GM23338 (cell line): ENCODE measurements at regions not wholly inside any gene's neighbourhood (a gene's known extent, or its start where the extent isn't known, plus 50 kb on each side); places are given as distances from the start of the nearest gene placed in this dataset.
"Not testable (repeated sequence)": the region's sequence is repeated elsewhere in the genome, so short reads cannot be mapped to it uniquely, and the experiment has no call there.

Experiments used
- ATAC-seq: fragments of 200-7000 bp; cut with Tn5 transposase; 3 replicates; pipeline ENCODE4 v1.9.1; 2020
- DNase-seq: peaks from one replicate; pipeline ENCODE4 v3.0.0-alpha.2; 2015; ENCODE audit warnings: low spot score
- H2AFZ ChIP-seq: fragments of 200-600 bp; sonication (generic); 2 replicates; pipeline ENCODE4 v1.8.0; 2016; ENCODE audit warnings: antibody characterized with exemption, mild to moderate bottlenecking, moderate library complexity
- H3F3A ChIP-seq: fragments of 200-600 bp; sonication (generic); replicated peaks from 2 replicates; pipeline ENCODE4 v1.8.0; 2017; ENCODE audit warnings: antibody characterized with exemption, mixed run types, low read depth
- H3K27ac ChIP-seq: fragments of 200-600 bp; sonication (generic); 2 replicates; pipeline ENCODE4 v1.6.1; 2016; ENCODE audit warnings: low read depth
- H3K27me3 ChIP-seq: fragments of 200-600 bp; sonication (generic); 2 replicates; pipeline ENCODE4 v1.8.0; 2016; ENCODE audit warnings: mild to moderate bottlenecking, mixed run types, moderate library complexity; ENCODE audit not compliant: insufficient read depth
- H3K36me3 ChIP-seq: fragments of 200-600 bp; sonication (generic); 2 replicates; pipeline ENCODE4 v1.8.0; 2016; ENCODE audit warnings: mild to moderate bottlenecking; ENCODE audit not compliant: insufficient read depth
- H3K4me1 ChIP-seq: fragments of 200-600 bp; sonication (generic); 2 replicates; pipeline ENCODE4 v1.8.0; 2016; ENCODE audit warnings: mild to moderate bottlenecking, moderate library complexity; ENCODE audit not compliant: insufficient read depth
- H3K4me2 ChIP-seq: fragments of 200-600 bp; sonication (generic); 2 replicates; pipeline ENCODE4 v1.7.1; 2017; ENCODE audit warnings: mixed run types
- H3K4me3 ChIP-seq: fragments of 200-600 bp; sonication (generic); 2 replicates; pipeline ENCODE4 v1.6.1; 2016; ENCODE audit warnings: mixed run types
- H3K79me2 ChIP-seq: fragments of 200-600 bp; sonication (generic); replicated peaks from 2 replicates; pipeline ENCODE4 v1.8.0; 2017; ENCODE audit warnings: mild to moderate bottlenecking; ENCODE audit not compliant: insufficient read depth
- H3K9me2 ChIP-seq: fragments of 200-600 bp; sonication (generic); 2 replicates; pipeline ENCODE4 v1.8.0; 2017; ENCODE audit not compliant: insufficient read depth
- H4K20me1 ChIP-seq: fragments of 200-600 bp; sonication (generic); replicated peaks from 2 replicates; pipeline ENCODE4 v1.8.0; 2017; ENCODE audit warnings: mild to moderate bottlenecking; ENCODE audit not compliant: insufficient read depth
- H3K27ac Mint-ChIP-seq: 2 replicates; pipeline ENCODE4 v1.8.0; 2020; ENCODE audit warnings: inconsistent platforms, mild to moderate bottlenecking, moderate library complexity, mixed read lengths
- H3K27me3 Mint-ChIP-seq: 3 replicates; pipeline ENCODE4 v1.8.0; 2022; ENCODE audit warnings: low read depth, mild to moderate bottlenecking, moderate library complexity, mixed read lengths, inconsistent platforms; ENCODE audit not compliant: insufficient read depth, poor library complexity
- H3K36me3 Mint-ChIP-seq: 3 replicates; pipeline ENCODE4 v1.8.0; 2021; ENCODE audit warnings: low read depth, mild to moderate bottlenecking, inconsistent platforms, moderate library complexity, mixed read lengths
- H3K4me1 Mint-ChIP-seq: 3 replicates; pipeline ENCODE4 v1.8.0; 2020; ENCODE audit warnings: mild to moderate bottlenecking, inconsistent platforms, mixed read lengths
- H3K4me3 Mint-ChIP-seq: 3 replicates; pipeline ENCODE4 v1.8.0; 2021; ENCODE audit warnings: moderate library complexity, mild to moderate bottlenecking, inconsistent platforms, mixed read lengths
- H3K9me3 Mint-ChIP-seq: 3 replicates; pipeline ENCODE4 v1.8.0; 2020; ENCODE audit warnings: moderate library complexity, mild to moderate bottlenecking, inconsistent platforms, mixed read lengths
- CREB1 ChIP-seq: fragments of 250-450 bp; sonication (Bioruptor Pico); IDR thresholded peaks from 2 replicates; pipeline ENCODE4 v1.5.0; 2020; ENCODE audit warnings: low read depth, mild to moderate bottlenecking, moderate library complexity
- JUNB ChIP-seq: IDR thresholded peaks from one replicate; pipeline ENCODE4 v1.6.1; 2016; ENCODE audit warnings: antibody characterized with exemption; ENCODE audit not compliant: unreplicated experiment
- POLR2AphosphoS5 ChIP-seq: IDR thresholded peaks from 2 replicates; pipeline ENCODE4 v1.6.1; 2016; ENCODE audit warnings: antibody characterized with exemption, low read depth
- ZNF114 ChIP-seq: fragments of 250-450 bp; sonication (Bioruptor Pico); IDR thresholded peaks from 2 replicates; pipeline ENCODE4 v1.5.0; 2020; ENCODE audit warnings: mild to moderate bottlenecking, moderate library complexity
- ZNF331 ChIP-seq: fragments of 250-450 bp; sonication (Bioruptor Pico); IDR thresholded peaks from 2 replicates; pipeline ENCODE4 v1.5.0; 2020; ENCODE audit warnings: low read depth, mild to moderate bottlenecking, moderate library complexity
- TF ChIP-seq, protein P1 (sequence below): fragments of 250-450 bp; sonication (Bioruptor Pico); IDR thresholded peaks from 2 replicates; pipeline ENCODE4 v1.5.0; 2020; ENCODE audit warnings: mild to moderate bottlenecking, moderate library complexity
- TF ChIP-seq, protein P2 (sequence below): IDR thresholded peaks from 2 replicates; pipeline ENCODE4 v1.6.1; 2016; ENCODE audit warnings: antibody characterized with exemption
- TF ChIP-seq, protein P3 (sequence below), 2 experiments: fragments of 200-600 bp in 1 of 2; sonication (generic) in 1 of 2; conservative IDR thresholded peaks; 2 replicates each; pipeline versions ENCODE4 v1.5.1 to v1.6.1; 2016 to 2017; ENCODE audit warnings: antibody characterized with exemption in 2 of 2, low read depth in 2 of 2, mild to moderate bottlenecking in 2 of 2, moderate library complexity in 1 of 2

DNA sequence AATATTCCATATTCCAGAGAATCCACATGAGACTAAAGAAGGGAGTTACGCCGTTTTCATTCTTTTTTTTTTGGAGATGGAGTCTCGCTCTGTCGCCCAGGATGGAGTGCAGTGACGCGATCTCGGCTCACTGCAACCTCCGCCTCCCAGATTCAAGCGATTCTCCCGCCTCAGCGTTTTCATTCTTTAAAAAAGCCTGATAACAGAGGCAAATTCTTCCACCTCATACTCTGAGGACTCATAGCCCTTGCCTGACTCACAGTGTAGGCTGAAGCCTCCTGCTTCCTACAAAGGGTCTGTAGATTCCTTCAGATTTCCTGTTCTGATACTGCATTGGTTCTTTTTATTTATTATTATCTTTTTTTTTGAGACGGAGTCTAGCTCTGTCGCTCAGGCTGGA is 210.5 kb downstream of the SH3BGRL start:
- Histone ChIP-seq H2AFZ (no peak overlapping the region), H3K4me1 (no peaks in the 10 kb centered on the region), H3K79me2 (no peaks in the 10 kb centered on the region), H3K27me3 (no peaks in the 10 kb centered on the region), H3K36me3 (no peaks in the 10 kb centered on the region), H3K27ac (no peak overlapping the region), H3F3A (no peaks in the 10 kb centered on the region), H4K20me1 (no peaks in the 10 kb centered on the region), H3K4me3 (no peak overlapping the region), H3K9me2 (no peaks in the 10 kb centered on the region), H3K4me2 (no peak overlapping the region)
- H3K27me3 Mint-ChIP-seq, result no peaks in the 10 kb centered on the region
- H3K9me3 Mint-ChIP-seq, result no peaks in the 10 kb centered on the region
- no peak overlapping the region for H3K27ac Mint-ChIP-seq
- DNase-seq (no peak), ATAC-seq (no peak)
- H3K4me3 Mint-ChIP-seq, result no peak overlapping the region
- no peaks in the 10 kb centered on the region for H3K4me1 Mint-ChIP-seq
- TF ChIP-seq JUNB (no peak), POLR2AphosphoS5 (no peak)
- no peaks in the 10 kb centered on the region for H3K36me3 Mint-ChIP-seq

DNA sequence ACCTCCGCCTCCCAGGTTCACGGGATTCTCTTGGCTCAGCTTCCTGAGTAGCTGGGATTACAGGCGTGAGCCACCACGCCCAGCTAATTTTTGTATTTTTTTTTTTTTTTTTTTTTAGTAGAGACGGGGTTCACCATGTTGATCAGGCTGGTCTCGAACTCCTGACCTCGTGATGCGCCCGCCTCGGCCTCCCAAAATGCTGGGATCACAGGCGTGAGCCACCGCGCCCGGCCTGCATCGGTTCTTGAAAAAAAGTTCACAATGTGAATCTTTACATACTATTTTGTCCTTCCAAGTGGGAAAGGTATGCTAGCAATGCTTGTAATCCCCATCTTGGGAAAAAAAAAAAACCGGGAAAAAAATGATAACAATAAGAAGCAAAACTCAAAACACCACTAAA is 211.0 kb downstream of the SH3BGRL start:
- ATAC-seq, H3K27me3 Mint-ChIP-seq, H3K36me3 ChIP-seq, H3K4me3 Mint-ChIP-seq, H3K4me1 Mint-ChIP-seq, H3K9me3 Mint-ChIP-seq, H3K4me3 ChIP-seq, H3K4me2 ChIP-seq, H3K27ac ChIP-seq, H3K27ac Mint-ChIP-seq, H3F3A ChIP-seq, H4K20me1 ChIP-seq, H3K4me1 ChIP-seq, H3K36me3 Mint-ChIP-seq, H3K27me3 ChIP-seq, H2AFZ ChIP-seq, H3K9me2 ChIP-seq, H3K79me2 ChIP-seq: not testable (repeated sequence)
- peak; percentile 0 for DNase-seq

DNA sequence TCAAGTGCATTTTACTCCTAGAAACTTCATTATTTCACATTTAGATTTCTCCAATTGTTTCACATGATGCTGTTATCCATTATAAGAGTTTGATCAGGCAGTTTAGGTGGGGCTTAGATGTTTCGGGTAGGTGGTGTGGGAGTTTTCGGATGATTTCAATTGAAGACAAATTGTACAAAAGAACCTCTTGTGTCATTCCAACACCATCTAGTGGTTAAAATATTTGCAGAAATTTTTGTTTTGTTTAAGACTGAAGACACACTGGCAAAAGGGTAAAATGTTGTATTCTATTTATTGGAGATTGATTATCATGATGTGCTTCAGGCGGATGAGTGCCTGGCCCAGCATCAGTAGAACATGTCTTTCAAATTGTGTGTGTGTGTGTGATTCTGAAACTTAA is 212.7 kb downstream of the SH3BGRL start:
- Histone ChIP-seq H4K20me1 (no peaks in the 10 kb centered on the region), H2AFZ (no peak overlapping the region), H3K4me2 (no peak overlapping the region), H3K4me1 (no peaks in the 10 kb centered on the region), H3K27ac (no peak overlapping the region), H3F3A (no peaks in the 10 kb centered on the region), H3K27me3 (no peaks in the 10 kb centered on the region), H3K36me3 (no peaks in the 10 kb centered on the region), H3K79me2 (no peaks in the 10 kb centered on the region), H3K4me3 (no peak overlapping the region), H3K9me2 (no peaks in the 10 kb centered on the region)
- H3K4me3 Mint-ChIP-seq, result no peak overlapping the region
- H3K9me3 Mint-ChIP-seq, result no peaks in the 10 kb centered on the region
- ATAC-seq, result no peak
- H3K27ac Mint-ChIP-seq, result no peak overlapping the region
- DNase-seq, result no peak
- no peaks in the 10 kb centered on the region for H3K27me3 Mint-ChIP-seq
- no peaks in the 10 kb centered on the region for H3K36me3 Mint-ChIP-seq
- no peaks in the 10 kb centered on the region for H3K4me1 Mint-ChIP-seq
- TF ChIP-seq, protein P1, sequence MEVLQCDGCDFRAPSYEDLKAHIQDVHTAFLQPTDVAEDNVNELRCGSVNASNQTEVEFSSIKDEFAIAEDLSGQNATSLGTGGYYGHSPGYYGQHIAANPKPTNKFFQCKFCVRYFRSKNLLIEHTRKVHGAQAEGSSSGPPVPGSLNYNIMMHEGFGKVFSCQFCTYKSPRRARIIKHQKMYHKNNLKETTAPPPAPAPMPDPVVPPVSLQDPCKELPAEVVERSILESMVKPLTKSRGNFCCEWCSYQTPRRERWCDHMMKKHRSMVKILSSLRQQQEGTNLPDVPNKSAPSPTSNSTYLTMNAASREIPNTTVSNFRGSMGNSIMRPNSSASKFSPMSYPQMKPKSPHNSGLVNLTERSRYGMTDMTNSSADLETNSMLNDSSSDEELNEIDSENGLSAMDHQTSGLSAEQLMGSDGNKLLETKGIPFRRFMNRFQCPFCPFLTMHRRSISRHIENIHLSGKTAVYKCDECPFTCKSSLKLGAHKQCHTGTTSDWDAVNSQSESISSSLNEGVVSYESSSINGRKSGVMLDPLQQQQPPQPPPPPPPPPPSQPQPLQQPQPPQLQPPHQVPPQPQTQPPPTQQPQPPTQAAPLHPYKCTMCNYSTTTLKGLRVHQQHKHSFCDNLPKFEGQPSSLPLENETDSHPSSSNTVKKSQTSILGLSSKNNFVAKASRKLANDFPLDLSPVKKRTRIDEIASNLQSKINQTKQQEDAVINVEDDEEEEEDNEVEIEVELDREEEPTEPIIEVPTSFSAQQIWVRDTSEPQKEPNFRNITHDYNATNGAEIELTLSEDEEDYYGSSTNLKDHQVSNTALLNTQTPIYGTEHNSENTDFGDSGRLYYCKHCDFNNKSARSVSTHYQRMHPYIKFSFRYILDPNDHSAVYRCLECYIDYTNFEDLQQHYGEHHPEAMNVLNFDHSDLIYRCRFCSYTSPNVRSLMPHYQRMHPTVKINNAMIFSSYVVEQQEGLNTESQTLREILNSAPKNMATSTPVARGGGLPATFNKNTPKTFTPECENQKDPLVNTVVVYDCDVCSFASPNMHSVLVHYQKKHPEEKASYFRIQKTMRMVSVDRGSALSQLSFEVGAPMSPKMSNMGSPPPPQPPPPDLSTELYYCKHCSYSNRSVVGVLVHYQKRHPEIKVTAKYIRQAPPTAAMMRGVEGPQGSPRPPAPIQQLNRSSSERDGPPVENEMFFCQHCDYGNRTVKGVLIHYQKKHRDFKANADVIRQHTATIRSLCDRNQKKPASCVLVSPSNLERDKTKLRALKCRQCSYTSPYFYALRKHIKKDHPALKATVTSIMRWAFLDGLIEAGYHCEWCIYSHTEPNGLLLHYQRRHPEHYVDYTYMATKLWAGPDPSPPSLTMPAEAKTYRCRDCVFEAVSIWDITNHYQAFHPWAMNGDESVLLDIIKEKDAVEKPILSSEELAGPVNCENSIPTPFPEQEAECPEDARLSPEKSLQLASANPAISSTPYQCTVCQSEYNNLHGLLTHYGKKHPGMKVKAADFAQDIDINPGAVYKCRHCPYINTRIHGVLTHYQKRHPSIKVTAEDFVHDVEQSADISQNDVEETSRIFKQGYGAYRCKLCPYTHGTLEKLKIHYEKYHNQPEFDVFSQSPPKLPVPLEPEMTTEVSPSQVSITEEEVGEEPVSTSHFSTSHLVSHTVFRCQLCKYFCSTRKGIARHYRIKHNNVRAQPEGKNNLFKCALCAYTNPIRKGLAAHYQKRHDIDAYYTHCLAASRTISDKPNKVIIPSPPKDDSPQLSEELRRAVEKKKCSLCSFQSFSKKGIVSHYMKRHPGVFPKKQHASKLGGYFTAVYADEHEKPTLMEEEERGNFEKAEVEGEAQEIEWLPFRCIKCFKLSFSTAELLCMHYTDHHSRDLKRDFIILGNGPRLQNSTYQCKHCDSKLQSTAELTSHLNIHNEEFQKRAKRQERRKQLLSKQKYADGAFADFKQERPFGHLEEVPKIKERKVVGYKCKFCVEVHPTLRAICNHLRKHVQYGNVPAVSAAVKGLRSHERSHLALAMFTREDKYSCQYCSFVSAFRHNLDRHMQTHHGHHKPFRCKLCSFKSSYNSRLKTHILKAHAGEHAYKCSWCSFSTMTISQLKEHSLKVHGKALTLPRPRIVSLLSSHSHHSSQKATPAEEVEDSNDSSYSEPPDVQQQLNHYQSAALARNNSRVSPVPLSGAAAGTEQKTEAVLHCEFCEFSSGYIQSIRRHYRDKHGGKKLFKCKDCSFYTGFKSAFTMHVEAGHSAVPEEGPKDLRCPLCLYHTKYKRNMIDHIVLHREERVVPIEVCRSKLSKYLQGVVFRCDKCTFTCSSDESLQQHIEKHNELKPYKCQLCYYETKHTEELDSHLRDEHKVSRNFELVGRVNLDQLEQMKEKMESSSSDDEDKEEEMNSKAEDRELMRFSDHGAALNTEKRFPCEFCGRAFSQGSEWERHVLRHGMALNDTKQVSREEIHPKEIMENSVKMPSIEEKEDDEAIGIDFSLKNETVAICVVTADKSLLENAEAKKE (CRISPR knock-in tag), result no peak
- TF ChIP-seq ZNF331 (no peak), CREB1 (no peak), POLR2AphosphoS5 (no peak), ZNF114 (CRISPR knock-in tag) (no peak), JUNB (no peak)
- TF ChIP-seq, protein P2, sequence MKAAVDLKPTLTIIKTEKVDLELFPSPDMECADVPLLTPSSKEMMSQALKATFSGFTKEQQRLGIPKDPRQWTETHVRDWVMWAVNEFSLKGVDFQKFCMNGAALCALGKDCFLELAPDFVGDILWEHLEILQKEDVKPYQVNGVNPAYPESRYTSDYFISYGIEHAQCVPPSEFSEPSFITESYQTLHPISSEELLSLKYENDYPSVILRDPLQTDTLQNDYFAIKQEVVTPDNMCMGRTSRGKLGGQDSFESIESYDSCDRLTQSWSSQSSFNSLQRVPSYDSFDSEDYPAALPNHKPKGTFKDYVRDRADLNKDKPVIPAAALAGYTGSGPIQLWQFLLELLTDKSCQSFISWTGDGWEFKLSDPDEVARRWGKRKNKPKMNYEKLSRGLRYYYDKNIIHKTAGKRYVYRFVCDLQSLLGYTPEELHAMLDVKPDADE, result no peak
- TF ChIP-seq, protein P3, sequence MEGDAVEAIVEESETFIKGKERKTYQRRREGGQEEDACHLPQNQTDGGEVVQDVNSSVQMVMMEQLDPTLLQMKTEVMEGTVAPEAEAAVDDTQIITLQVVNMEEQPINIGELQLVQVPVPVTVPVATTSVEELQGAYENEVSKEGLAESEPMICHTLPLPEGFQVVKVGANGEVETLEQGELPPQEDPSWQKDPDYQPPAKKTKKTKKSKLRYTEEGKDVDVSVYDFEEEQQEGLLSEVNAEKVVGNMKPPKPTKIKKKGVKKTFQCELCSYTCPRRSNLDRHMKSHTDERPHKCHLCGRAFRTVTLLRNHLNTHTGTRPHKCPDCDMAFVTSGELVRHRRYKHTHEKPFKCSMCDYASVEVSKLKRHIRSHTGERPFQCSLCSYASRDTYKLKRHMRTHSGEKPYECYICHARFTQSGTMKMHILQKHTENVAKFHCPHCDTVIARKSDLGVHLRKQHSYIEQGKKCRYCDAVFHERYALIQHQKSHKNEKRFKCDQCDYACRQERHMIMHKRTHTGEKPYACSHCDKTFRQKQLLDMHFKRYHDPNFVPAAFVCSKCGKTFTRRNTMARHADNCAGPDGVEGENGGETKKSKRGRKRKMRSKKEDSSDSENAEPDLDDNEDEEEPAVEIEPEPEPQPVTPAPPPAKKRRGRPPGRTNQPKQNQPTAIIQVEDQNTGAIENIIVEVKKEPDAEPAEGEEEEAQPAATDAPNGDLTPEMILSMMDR (conservative IDR thresholded peaks at IDR 0.05; ENCODE audit: low read depth in 2 of 2), result no peak
